RPMI8226 (cell line): ENCODE measurements at regions not wholly inside any gene's neighbourhood (a gene's known extent, or its start where the extent isn't known, plus 50 kb on each side); places are given as distances from the start of the nearest gene placed in this dataset.

ENCODE experiments used
- DNase-seq: peaks from one replicate; pipeline ENCODE4 v3.0.0-alpha.2; 2015

DNA sequence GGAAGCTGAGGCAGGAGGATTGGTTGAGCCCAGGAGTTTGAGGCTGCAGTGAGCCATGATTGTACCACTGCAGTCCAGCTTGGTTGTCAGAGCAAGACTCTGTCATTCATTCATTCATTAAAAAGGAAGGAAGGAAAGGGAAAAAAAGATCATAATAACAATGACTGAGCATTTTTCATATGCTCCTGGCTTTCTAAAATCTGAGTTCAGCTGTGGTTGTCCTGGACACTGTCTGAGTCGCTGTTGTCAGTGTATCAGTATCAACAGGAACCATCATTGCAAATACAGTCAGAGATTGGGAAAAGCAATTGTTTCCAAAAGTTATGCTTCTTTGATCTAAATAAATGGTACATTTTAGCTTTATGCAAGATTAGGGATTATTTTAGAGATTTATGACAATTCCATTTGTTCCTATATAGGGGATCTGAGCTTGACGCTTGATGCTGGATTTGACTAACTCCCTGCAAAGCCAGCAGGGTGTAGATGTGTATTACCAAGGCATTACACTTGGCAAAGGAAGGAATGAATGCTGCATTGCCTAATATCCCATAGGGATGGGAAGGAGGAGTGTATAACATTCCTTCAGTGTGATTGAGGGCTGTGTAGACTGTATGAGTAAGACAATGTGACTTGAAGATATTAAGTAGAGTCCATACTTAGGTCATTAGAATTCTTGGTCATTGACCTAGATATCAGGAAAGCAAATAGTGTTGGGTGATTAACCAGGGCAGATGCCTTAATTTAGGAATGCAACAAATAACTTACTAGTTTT lies 100.2 kb downstream of the DISP1 start:
- DNase-seq: no peak

DNA sequence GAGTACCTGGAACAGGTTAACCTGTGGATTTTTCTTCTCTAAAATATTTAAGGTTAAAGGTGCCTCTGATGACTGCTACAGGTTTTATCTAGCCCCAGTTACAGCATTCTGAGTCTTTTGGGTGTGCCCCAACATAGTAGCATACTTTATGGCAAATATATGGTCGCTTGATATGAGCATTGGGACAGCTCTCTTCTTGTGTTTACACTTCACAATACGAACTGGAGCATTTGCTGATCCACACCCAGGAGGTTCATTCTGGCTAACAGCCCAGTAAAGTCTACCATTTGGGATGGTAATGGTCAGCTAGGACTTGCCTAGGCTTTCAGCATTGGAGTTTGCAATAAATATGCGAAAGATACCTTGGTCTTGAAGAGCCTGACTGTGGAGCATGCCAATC lies 101.3 kb downstream of the DISP1 start:
- no peak for DNase-seq

DNA sequence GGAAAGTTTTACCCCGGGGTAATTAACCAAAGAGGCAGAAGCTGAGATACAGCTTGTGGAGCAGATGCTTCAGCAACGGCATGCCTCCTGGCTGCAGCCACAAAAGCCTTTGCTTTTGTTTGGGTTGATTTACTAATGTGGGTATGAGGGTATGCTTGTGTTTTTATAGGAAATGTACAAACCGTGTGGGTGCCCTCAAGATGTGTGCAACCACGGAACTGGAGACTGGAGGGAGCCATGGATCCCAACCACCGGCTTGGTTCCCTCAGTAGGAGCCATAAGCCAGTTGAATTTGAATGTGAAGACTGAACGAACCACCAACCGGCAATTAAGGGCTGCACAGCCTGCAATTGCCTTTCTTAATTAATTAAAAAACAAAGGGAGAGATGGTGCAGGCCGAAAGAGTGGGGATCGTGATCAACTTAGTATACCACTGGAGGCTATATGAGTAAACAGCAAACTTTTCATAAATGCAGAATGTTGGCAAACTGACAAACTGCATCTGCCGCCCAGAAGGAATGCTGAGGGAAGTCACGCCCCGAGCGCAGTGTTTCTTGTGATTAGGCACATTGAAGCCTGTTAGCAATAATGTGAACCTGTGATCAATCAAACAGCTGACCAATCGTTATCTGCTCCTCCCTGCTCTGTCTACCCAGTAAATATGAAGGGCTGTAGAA lies 104.1 kb downstream of the DISP1 start:
- DNase-seq: no peak

DNA sequence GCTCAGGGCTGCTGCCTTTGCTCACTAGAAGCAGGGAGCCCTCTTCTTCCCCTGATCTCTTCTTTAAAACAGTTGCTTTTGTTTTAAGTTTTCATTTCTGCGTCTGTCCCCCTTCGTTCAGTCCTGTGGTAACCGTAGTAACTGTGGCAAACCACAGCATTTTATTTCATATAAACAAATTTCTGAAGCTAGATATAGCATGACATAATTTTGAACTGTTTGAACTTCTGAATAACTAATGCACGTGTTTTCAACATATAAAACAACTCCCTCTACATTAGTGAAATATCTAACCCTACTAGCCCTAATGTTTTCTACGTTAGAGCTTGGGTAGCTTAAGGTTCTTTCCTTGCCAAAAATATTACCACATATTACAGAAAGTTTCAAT lies 104.6 kb downstream of the DISP1 start:
- no peak for DNase-seq

DNA sequence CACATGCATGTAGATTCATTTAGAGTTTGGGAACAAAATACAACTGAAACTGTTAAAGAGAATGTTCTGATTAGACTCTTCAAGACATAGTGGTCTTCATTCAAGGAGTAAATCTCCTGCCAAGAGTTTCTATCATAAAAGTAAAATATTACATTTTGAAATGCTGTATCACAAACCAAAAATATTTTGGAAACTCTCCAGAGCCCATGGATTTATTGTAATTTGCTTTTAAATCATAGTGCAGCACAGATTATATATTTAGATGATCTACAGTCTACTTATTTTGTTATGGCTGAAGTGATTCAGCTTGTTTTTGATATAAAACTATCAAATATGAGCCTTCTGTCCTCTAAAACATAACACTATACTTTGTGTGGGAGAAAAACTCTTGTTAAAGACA lies 105.3 kb downstream of the DISP1 start:
- DNase-seq: no peak

DNA sequence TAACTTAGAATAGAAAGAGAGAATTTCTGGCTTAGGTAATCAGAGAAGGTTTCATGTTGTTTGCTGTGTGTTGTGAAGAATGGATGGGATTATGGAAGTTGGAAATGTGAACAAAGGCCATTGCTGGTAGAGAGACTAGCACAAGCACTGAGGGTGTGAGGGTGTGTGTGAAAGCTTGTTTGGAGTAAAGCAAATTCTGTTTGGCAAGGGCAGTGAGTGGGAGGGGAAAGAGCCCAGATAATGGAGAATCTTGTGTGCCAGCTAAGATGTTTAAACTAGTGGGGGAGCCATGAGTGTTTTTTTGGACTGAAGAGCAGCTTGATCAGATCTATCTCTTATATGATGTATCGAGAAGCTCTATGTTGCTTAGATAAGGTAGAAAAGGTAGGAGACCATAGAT lies 107.1 kb downstream of the DISP1 start:
- no peak for DNase-seq

DNA sequence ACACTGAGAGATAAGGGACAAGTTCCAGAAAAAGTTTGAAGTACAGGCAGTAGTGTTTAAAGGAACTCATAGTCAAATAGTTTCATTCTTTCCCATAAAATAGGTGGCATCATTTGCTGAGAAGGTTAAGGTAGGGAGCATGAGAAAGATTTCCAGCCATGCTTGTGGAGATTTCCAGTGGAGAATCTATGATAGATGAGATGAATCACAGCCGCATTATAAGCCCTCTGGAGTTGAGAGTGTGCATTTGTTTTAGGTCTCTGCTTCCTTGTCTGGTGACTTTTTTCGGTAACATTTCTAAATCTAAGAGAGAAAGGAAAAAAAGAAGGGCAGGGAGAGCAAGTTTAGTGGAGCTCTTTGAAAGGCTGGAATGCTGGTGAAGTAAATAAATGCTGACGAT lies 108.7 kb downstream of the DISP1 start:
- no peak for DNase-seq

DNA sequence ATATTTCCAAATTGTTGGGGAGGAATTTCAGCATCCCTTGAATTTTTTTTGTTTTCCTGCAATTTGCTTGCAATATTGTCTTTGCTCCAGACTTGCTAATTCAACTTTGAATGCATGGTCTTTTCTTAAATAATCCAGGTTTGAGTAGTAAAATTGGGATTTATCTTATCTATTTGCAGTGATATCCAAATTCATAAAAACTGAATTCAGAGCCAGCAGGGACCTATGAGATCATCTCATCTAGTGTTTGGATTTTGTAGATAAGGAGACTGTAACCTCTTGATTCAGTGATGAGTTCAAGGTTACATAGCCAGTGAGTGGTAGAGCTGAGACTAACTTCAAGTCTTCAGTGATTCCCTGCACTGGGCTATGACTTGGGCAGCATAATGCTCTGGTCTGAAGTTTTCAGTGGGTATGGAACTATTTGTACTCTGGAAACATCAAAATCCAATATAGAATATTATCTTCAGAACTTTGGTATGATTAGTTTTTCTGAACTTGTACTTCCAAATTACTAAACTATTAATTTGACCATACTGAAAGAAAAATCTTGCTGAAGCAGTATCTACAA lies 109.4 kb downstream of the DISP1 start:
- no peak for DNase-seq

DNA sequence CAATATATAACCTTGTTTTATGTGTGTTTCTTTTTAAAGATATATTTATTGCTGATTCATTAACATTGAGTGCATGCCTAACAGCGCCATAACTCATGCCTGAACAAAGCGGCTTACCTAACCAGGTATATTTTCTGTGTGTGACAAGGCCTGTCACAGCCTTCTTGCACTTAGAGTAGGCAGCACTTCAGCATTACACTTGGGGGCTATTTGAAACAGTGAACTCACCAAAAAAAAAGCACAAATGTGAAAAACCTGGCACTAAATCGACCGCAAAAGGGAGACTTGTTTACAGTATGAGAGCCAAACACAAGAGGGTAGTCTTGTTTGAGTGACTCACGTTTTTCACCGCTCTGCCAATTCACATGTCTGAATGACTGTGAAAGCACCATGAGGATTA lies 111.7 kb downstream of the DISP1 start:
- DNase-seq: no peak

DNA sequence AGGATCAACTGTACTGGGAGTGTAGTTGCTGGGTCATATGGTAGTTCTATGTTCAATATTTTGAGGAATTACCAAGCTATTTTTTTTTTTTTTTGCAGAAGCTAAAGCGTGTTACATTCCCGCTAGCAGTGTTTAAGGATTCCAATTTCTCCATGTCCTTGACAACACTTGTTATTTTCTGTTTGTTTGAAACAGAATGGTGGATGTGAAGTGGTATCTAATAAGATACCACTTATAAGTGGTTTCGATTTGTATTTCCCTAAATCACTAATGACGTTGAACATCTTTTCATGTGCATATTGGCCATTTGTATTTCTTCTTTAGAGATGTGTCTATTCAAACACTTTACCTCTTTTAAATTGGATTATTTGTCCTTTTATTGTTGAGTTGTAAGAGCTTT lies 112.2 kb downstream of the DISP1 start:
- no peak for DNase-seq

DNA sequence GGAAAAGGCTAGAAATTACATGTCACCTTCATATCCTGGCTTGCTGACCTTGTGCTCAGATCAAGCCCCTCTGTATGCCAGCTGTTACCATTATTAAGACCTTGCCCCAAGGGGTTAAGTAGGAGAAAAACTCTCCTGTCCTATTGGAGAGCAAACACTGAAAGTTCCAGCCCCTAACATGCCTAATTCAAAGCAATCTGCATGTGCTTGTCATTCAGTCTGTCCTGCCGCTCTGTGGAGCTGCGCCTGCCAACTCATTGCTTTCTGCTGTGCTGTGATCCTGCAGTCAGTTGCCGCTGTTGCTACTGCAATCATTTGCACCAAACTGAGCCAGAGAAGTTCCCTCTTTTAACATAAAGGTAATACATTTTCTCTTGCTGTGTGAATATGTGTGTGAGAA lies 113.4 kb downstream of the DISP1 start:
- DNase-seq: no peak

DNA sequence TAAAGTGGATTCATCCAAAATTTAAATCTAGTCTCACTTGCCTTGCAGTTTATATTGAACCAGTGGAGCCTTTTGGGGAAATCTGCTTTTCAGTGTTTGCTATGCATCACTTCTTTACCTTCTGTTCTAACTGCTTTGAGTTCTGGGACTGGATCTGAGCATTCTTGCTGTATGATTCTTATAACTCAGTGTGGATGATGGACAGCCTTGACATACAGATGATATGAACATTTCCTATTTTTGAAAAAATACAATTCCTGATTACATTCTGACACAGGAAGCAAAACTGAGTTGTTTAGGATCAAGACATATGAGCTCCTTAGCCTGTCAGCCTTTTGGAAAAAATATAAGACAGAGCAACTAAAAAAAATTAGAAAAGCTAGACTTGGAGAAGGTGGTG lies 115.2 kb downstream of the DISP1 start:
- no peak for DNase-seq

DNA sequence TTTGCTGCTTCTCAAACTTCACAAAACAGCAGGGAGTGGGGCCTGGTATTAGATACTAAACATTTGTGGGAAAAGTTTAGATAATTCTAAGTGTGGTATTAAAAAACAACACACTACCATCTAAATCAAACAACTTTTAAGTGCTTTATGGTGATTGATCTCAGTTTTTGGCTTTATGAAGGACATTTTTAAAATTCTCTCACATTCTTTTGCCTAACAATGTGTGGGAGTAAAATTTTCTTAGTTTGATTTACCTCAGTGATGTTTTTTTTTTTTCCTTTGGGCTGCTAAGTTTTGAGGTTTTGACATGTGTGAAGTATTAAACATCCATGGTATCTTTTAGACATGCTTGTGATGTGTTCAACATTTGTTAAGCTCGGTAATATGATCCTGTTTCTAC lies 116.2 kb downstream of the DISP1 start:
- DNase-seq: no peak

DNA sequence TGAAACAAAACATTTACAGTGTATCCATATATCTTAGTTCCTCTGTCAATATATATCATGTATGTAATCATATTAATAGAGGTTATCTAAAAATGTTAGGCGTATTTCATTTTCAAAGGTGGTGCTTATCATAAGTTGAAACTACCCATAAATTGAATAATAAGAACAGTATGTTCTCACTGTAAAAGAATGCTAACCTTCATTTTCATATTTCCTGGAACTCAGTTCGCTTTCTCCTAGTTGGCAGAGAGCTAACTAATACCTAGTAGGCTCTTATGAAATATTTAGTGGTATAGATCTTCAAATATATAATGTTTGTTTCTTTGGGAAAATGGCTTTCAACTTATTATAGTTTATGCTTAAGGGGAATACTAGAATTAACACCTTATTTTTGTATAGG lies 118.4 kb downstream of the DISP1 start:
- no peak for DNase-seq

DNA sequence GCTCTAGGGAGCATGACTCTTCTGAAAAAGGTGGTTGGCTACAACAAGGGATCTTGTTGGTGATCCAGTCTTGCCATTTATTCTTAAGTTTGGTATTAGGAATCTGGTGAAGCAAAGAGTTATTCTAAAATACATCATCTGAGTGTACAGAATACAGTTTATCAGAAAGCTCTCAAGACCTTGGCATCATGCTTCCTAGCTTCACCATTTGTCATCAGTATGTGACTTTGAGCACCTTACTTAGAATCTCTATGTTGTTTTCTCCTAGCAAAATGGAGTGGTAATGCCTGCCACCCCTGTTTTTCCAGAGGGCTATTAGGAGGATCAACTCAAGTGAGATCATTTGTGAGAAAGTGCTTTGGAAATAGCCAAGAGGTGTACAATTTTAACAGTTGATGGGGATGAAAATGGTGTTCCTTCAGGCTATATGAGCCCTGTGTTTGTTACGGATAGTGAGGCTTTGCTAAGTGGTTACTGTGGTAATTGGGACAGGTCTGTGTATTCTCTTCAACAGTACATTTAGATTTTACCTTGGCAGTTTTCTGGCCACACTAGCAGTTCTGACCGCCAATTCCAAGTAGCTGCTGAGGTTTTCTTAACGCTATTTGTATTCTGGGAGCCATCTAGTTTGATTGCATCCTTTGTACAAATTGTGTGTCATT lies 120.5 kb downstream of the DISP1 start:
- no peak for DNase-seq

DNA sequence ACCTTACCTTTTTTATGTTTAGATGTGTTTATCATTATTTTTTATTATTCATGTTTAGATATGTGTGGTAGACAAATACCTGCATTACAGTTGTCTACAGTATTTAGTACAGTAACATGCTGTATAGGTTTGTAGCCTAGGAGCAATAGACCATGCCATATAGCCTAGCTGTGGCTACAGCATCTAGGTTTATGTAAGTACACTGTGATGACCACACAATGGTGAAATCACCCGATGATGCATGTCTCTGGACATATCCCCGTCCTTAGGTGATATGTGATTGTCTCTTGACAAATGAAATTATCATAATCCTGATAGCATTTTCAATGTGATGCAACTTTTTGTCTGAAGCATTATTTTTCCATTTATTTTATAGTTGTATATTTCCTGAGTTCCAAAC lies 121.2 kb downstream of the DISP1 start:
- no peak for DNase-seq

DNA sequence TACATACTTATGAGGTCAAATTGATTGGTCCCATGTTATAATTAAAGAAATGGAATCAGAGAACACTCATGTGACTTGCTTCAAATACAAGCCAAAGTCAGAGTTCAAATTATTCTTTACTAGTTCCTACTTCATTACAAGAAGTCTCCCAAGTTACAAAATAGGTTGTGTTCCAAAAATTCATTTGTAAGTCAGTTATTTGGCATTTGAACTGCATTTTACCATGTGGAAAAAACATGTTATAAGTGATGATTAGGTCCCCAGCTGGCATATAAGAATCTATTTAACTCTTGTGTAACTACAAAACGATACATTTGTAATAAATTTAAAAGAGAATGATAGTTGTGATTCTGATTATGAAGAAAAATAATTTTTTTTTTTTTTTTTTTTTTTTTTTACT lies 124.1 kb downstream of the DISP1 start:
- no peak for DNase-seq

DNA sequence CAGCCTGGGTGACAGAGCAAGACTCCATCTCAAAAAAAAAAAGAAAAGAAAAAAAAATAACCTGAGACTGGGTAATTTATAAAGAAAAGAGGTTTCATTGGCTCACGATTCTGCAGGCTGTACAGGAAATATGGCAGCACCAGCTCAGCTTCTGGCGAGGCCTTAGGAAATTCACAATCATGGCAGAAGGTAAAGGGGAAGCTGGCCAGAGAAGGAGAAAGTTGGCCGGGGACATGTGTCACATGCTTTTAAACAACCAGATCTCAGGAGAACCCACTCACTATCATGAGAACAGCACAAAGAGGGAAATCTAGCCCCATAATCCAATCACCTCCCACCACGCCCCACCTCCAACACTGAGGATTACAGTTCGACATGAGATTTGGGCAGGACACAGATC lies 125.3 kb downstream of the DISP1 start:
- DNase-seq: no peak

DNA sequence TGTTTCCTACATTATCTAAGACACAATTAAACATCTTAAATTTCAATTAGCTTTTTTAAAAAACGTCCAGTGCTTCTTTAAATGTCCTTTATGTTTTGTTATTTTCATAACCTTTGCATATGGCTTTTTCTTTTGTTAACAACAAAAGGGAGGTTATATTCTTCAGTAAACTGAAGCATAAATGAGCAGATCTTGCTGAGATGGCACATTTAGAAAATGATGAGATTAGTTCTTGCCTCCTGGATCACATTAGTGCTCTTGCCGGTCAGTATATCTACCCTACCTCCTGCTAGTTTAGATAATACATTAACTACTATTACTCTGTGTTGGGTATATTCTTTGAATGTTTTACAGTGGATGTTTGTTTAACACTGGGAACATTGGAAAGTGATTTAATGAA lies 126.1 kb downstream of the DISP1 start:
- no peak for DNase-seq

DNA sequence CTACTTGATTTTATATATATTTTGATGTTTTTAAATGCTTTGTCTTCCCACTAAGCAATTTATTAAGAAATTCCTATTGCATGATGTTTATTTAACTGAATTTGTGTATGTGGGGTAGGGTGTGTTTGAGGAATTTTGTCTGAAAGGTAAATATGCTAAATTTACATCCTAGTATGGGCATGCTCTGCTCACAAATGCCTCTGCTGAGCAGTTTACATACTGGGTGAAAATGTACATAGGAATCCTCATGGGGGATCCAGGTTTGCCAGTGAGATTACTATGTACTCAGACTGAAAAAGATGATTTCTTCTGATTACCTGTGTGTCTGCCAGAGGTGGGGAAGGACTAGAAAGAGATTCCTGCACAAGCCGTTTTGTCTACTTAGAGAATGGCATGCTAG lies 126.6 kb downstream of the DISP1 start:
- no peak for DNase-seq

DNA sequence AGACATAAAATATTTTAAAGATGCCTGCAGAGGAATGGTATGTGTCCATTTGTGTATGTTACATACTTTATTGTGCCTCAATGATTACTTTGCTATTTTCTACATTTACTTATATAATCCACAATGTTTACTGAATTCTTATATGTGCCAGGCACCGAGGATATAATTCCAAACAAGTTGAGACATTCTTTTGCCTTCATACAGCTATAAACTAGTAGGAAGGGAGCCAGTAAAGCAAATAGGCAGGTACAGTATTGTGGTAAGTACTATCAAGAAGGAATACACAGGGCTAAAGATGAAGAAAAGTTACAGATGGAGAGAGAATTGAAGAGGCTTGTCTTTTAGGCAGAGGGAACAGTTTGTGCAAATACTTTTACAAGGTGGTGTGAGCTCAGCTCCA lies 131.6 kb downstream of the DISP1 start:
- DNase-seq: no peak

DNA sequence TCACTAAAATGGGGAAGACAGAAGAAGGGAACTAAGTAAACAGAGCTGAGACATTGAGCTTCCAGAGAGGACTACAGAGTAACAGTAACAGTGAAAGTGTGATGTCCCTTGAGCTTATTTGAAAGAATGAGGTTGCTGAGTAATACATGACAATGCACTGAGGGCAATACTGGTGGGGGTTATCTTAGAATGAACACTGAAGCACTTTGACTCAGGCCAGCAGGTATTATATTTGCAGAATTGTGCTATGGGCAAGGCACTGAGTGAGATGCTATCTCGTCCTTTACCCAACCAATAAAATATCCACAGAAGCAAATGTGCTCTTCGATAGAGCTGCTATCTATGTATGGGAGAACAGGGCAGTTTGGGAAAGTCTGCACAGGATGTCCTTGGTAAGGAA lies 133.2 kb downstream of the DISP1 start:
- DNase-seq: no peak

DNA sequence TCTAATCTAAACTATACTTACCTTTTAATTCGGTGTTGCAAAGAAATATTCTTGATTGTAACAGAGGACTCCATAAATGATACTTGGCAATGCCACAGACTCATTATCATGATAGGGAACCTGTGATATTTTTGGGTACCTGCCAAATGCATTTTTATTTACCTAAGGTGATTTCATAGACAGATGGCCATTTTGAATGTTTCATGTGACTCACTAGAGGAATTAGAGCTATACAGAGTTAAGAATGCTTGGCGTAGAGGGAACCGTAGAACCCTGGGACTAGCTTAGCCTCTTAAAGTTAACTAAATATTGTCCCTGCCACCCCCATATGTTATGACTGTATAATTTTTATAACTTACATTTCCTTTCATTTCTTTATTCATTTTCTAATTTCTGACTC lies 136.1 kb downstream of the DISP1 start:
- DNase-seq: no peak

DNA sequence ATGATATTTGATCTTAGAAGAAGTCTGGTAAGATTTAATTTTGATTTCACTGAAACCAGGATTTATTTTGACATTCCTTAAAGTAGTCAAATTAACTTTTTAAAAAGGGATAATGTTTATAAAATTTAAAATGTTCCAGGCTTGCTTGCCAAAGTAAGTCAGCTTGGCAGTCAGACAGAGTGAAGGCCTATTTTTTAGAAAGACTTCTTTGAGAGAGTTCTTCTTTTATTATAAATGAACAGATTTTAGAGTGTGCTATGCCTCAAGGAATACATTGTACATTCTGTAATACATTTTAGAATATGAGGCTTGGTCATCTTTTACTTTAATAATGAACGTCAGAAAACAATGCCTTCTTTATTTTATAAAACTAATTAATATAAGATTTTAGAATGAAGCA lies 138.7 kb downstream of the DISP1 start:
- no peak for DNase-seq
